Keratinocyte (primary cell): ENCODE measurements at regions not wholly inside any gene's neighbourhood (a gene's known extent, or its start where the extent isn't known, plus 50 kb on each side); places are given as distances from the start of the nearest gene placed in this dataset.

Experiments
- DNase-seq: peaks from one replicate; pipeline ENCODE4 v3.0.0-alpha.2; 2011; ENCODE audit warnings: low read depth, missing footprints, low spot score
- FAIRE-seq: peaks from 2 replicates; lab custom pipeline; 2011; peaks lifted over from hg19 to GRCh38; lab: Jason Lieb, UNC
- H2AFZ ChIP-seq: 2 replicates; pipeline ENCODE4 v1.6.0; 2012; ENCODE audit warnings: low read length, control low read depth, inconsistent platforms; ENCODE audit not compliant: control insufficient read depth
- H3K27ac ChIP-seq: 2 replicates; pipeline ENCODE4 v1.5.1; 2011; ENCODE audit warnings: low read length; ENCODE audit not compliant: control insufficient read depth, insufficient read depth
- H3K27me3 ChIP-seq: 3 replicates; pipeline ENCODE4 v1.6.0; 2011; ENCODE audit warnings: low read length; ENCODE audit not compliant: control insufficient read depth, insufficient read depth; ENCODE audit errors: extremely low read depth
- H3K36me3 ChIP-seq, 2 experiments: 2 replicates in 1 of 2; 3 replicates in 1 of 2; pipeline ENCODE4 v1.5.1; 2011; ENCODE audit warnings: low read length in 2 of 2, mild to moderate bottlenecking in 1 of 2; ENCODE audit not compliant: control insufficient read depth in 2 of 2, insufficient read depth in 2 of 2; ENCODE audit errors: extremely low read depth in 1 of 2
- H3K4me1 ChIP-seq: 3 replicates; pipeline ENCODE4 v1.5.1; 2011; ENCODE audit warnings: low read length; ENCODE audit not compliant: control insufficient read depth, insufficient read depth; ENCODE audit errors: extremely low read depth
- H3K4me2 ChIP-seq: 3 replicates; pipeline ENCODE4 v1.6.0; 2011; ENCODE audit warnings: low read depth, low read length; ENCODE audit not compliant: control insufficient read depth, insufficient read depth; ENCODE audit errors: extremely low read depth
- H3K4me3 ChIP-seq, 3 experiments: fragments of 200-600 bp in 1 of 3; sonication (generic) in 1 of 3; 2 replicates in 2 of 3; 3 replicates in 1 of 3; pipeline ENCODE4 v1.5.1; 2011 to 2016; ENCODE audit warnings: low read length in 3 of 3, mild to moderate bottlenecking in 3 of 3, control low read depth in 2 of 3, inconsistent platforms in 1 of 3, low read depth in 1 of 3, mixed read lengths in 1 of 3, mixed run types in 1 of 3, moderate library complexity in 1 of 3; ENCODE audit not compliant: control insufficient read depth in 2 of 3, insufficient read depth in 2 of 3; ENCODE audit errors: extremely low read depth in 1 of 3
- H3K79me2 ChIP-seq: 2 replicates; pipeline ENCODE4 v1.6.0; 2012; ENCODE audit warnings: low read length; ENCODE audit not compliant: control insufficient read depth, insufficient read depth
- H3K9ac ChIP-seq: 3 replicates; pipeline ENCODE4 v1.6.0; 2011; ENCODE audit warnings: low read length; ENCODE audit not compliant: control insufficient read depth, insufficient read depth; ENCODE audit errors: extremely low read depth
- H3K9me1 ChIP-seq: 3 replicates; pipeline ENCODE4 v1.6.0; 2011; ENCODE audit warnings: low read length; ENCODE audit not compliant: control insufficient read depth, insufficient read depth; ENCODE audit errors: extremely low read depth
- H3K9me3 ChIP-seq: 2 replicates; pipeline ENCODE4 v1.5.1; 2012; ENCODE audit warnings: low read depth, low read length; ENCODE audit not compliant: control insufficient read depth
- H4K20me1 ChIP-seq: 3 replicates; pipeline ENCODE4 v1.6.0; 2011; ENCODE audit warnings: low read length; ENCODE audit not compliant: control insufficient read depth, insufficient read depth; ENCODE audit errors: extremely low read depth
- EZH2 ChIP-seq: IDR thresholded peaks from one replicate; pipeline ENCODE4 v1.6.1; 2012; ENCODE audit warnings: inconsistent platforms, mild to moderate bottlenecking, low read length, moderate library complexity
- dilution Hi-C: fragments of 300-500 bp; cut with MboI; formaldehyde crosslinking; loops from one replicate; pipeline ENCODE4 v1.7.0; 2020; ENCODE audit warnings: low sequenced_read_pairs; ENCODE audit not compliant: extremely low pct_ligation_motif_present
- TF ChIP-seq, protein P1 (sequence below), 3 experiments: IDR thresholded peaks in 1 of 3; conservative IDR thresholded peaks in 1 of 3; optimal IDR thresholded peaks in 1 of 3; 2 replicates in 2 of 3; 3 replicates in 1 of 3; pipeline versions ENCODE3 to v1.5.1; 2011; ENCODE audit warnings: low read length in 3 of 3, mild to moderate bottlenecking in 3 of 3, moderate library complexity in 2 of 3, control low read depth in 1 of 3, inconsistent platforms in 1 of 3; ENCODE audit not compliant: insufficient read depth in 2 of 3; ENCODE audit errors: extremely low read depth in 1 of 3

DNA sequence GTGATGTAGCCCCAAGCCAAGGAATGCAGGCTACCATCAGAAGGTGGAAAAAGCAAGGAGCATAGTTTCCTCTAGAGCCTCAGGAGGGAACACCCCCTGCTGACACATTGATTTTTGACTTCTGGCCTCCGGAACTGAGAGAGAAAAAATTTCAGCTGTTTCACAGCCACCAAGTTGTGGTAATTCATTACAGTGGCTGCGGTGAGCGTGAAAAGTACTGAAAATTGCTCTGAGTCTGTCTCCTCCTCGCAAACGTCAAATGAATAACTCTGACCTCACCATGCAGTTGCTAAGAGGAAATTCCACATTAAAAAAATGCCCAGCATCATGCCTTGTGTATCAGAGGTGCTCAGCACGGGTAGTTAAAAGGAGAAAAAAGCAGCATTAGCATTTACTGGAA, 277.9 kb upstream of the MSX2 start:
- Histone ChIP-seq H2AFZ (no peak overlapping the region), H3K79me2 (no peaks in the 10 kb centered on the region), H3K36me3 (no peaks in the 10 kb centered on the region), H3K9ac (no peak overlapping the region), H3K4me2 (no peak overlapping the region), H3K4me1 (peaks cover 12% of the 10 kb centered on the region), H3K9me1 (no peaks in the 10 kb centered on the region), H3K27ac (no peak overlapping the region), H4K20me1 (no peaks in the 10 kb centered on the region), H3K4me3 (no peak overlapping the region), H3K9me3 (no peaks in the 10 kb centered on the region), H3K27me3 (no peaks in the 10 kb centered on the region)
- DNase-seq (no peak), FAIRE-seq (no peak)
- TF ChIP-seq, protein P1, sequence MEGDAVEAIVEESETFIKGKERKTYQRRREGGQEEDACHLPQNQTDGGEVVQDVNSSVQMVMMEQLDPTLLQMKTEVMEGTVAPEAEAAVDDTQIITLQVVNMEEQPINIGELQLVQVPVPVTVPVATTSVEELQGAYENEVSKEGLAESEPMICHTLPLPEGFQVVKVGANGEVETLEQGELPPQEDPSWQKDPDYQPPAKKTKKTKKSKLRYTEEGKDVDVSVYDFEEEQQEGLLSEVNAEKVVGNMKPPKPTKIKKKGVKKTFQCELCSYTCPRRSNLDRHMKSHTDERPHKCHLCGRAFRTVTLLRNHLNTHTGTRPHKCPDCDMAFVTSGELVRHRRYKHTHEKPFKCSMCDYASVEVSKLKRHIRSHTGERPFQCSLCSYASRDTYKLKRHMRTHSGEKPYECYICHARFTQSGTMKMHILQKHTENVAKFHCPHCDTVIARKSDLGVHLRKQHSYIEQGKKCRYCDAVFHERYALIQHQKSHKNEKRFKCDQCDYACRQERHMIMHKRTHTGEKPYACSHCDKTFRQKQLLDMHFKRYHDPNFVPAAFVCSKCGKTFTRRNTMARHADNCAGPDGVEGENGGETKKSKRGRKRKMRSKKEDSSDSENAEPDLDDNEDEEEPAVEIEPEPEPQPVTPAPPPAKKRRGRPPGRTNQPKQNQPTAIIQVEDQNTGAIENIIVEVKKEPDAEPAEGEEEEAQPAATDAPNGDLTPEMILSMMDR (optimal IDR thresholded peaks at IDR 0.05 in 1 of 3, IDR thresholded peaks at IDR 0.05 in 1 of 3, conservative IDR thresholded peaks at IDR 0.05 in 1 of 3; ENCODE audit: extremely low read depth in 1 of 3, insufficient read depth in 2 of 3, low read length in 3 of 3) = no peak
- TF ChIP-seq EZH2 = no peak
- dilution Hi-C loops = no loop called here

DNA sequence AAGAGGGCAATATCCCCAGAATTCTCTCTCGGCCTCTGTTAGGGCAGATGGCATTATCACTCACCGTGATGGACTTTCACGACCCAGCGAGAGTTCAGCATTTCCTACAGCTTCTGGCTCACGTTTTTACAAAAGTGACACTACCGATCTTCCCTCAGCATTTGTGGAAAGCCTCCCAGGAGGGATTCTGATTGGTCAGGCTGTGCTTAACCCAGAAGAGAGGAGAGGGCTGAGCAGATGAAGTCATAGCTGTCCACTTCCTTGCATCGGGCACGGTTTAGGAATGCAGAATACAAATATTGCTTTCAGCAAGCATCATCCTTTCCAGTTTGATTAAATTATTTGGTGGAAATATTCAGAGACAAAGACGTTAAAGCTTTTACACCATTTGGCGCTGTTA, 277.4 kb upstream of the MSX2 start:
- Histone ChIP-seq H3K4me2 (no peak overlapping the region), H3K36me3 (no peaks in the 10 kb centered on the region), H3K27ac (no peak overlapping the region), H3K4me3 (no peak overlapping the region), H3K27me3 (no peaks in the 10 kb centered on the region), H3K9ac (no peak overlapping the region), H3K9me3 (no peaks in the 10 kb centered on the region), H3K4me1 (peaks cover 12% of the 10 kb centered on the region), H2AFZ (no peak overlapping the region), H4K20me1 (no peaks in the 10 kb centered on the region), H3K79me2 (no peaks in the 10 kb centered on the region), H3K9me1 (no peaks in the 10 kb centered on the region)
- no peak for DNase-seq
- TF ChIP-seq, protein P1 (optimal IDR thresholded peaks at IDR 0.05 in 1 of 3, IDR thresholded peaks at IDR 0.05 in 1 of 3, conservative IDR thresholded peaks at IDR 0.05 in 1 of 3; ENCODE audit: extremely low read depth in 1 of 3, insufficient read depth in 2 of 3, low read length in 3 of 3) = no peak
- TF ChIP-seq EZH2 = no peak
- no peak for FAIRE-seq
- dilution Hi-C loops = no loop called here
